Non-pigmented ciliary epithelial cell (primary cell): ENCODE measurements at regions not wholly inside any gene's neighbourhood (a gene's known extent, or its start where the extent isn't known, plus 50 kb on each side); places are given as distances from the start of the nearest gene placed in this dataset.
A peak's percentile ranks its signal among the peaks of the same experiment; 100 is the strongest.
"Not testable (repeated sequence)": the region's sequence is repeated elsewhere in the genome, so short reads cannot be mapped to it uniquely, and the experiment has no call there.

Source experiments
- DNase-seq: peaks from one replicate; pipeline ENCODE4 v3.0.0-alpha.2; 2010; ENCODE audit warnings: low read depth

GRCh38 chr5:87627363-87627762 lies 214.6 kb upstream of the CCNH start:
- no peak for DNase-seq

- DNase-seq = no peak
These were observed 195.7 kb upstream of the CCNH start for GRCh38 chr5:87608385-87608784.

- no peak for DNase-seq
These were observed 192.9 kb upstream of the CCNH start for GRCh38 chr5:87605663-87606062.

GRCh38 chr5:87599778-87600177 lies 187.0 kb upstream of the CCNH start:
- DNase-seq = no peak

GRCh38 chr5:87598460-87598859 lies 185.7 kb upstream of the CCNH start:
- no peak for DNase-seq

- DNase-seq = no peak
These were observed 181.8 kb upstream of the CCNH start for GRCh38 chr5:87594566-87594965.

- DNase-seq = no peak
These were observed 176.9 kb upstream of the CCNH start for GRCh38 chr5:87589587-87589986.

GRCh38 chr5:87588316-87588715 lies 175.6 kb upstream of the CCNH start:
- DNase-seq = no peak

- not testable (repeated sequence) for DNase-seq
These were observed 171.0 kb upstream of the CCNH start for GRCh38 chr5:87583704-87584103.

- DNase-seq = no peak
These were observed 169.4 kb upstream of the CCNH start for GRCh38 chr5:87582149-87582548.

- no peak for DNase-seq
These were observed 168.9 kb upstream of the CCNH start for GRCh38 chr5:87581661-87582060.

- DNase-seq = no peak
These were observed 166.9 kb upstream of the CCNH start for GRCh38 chr5:87579678-87580077.

- DNase-seq = no peak
These were observed 164.1 kb upstream of the CCNH start for GRCh38 chr5:87576867-87577266.

- not testable (repeated sequence) for DNase-seq
These were observed 163.6 kb upstream of the CCNH start for GRCh38 chr5:87576306-87576705.

- no peak for DNase-seq
These were observed 161.4 kb upstream of the CCNH start for GRCh38 chr5:87574106-87574505.

GRCh38 chr5:87572611-87573010 lies 159.9 kb upstream of the CCNH start:
- no peak for DNase-seq

- DNase-seq = no peak
These were observed 159.4 kb upstream of the CCNH start for GRCh38 chr5:87572090-87572489.

GRCh38 chr5:87570366-87570765 lies 157.6 kb upstream of the CCNH start:
- DNase-seq = no peak

- no peak for DNase-seq
These were observed 149.3 kb upstream of the CCNH start for GRCh38 chr5:87562068-87562467.

- DNase-seq = no peak
These were observed 147.8 kb upstream of the CCNH start for GRCh38 chr5:87560528-87560927.

- no peak for DNase-seq
These were observed 139.2 kb upstream of the CCNH start for GRCh38 chr5:87551911-87552310.

- DNase-seq = no peak
These were observed 128.9 kb upstream of the CCNH start for GRCh38 chr5:87541676-87542075.

- peak; percentile 28 for DNase-seq
These were observed 128.3 kb upstream of the CCNH start for GRCh38 chr5:87541033-87541432.

GRCh38 chr5:87539839-87540238 lies 127.1 kb upstream of the CCNH start:
- DNase-seq = no peak

GRCh38 chr5:87536365-87536764 lies 123.6 kb upstream of the CCNH start:
- DNase-seq = no peak
